ENCODE measurements at regions not wholly inside any gene's neighbourhood (a gene's known extent, or its start where the extent isn't known, plus 50 kb on each side); places are given as distances from the start of the nearest gene placed in this dataset.

DNA sequence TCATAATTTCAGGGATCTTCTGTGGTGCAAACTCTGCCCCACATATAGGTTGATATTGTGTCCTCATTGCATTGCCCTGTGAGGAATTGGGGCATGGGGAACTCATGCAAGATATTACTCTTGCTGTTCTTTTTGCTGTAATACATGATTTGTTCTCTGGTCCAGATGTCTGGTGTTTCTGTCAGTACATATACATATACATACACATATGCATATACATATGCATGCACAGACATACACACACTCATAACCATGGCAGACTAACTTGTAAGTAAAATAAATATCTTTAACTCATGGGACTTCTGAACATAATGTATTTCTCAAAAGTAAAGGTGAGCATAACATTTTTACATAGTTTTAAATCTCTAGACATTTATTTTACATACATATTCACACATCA, 438.3 kb downstream of the CD109 start:
- H3K4me1 ChIP-seq: no peaks in the 10 kb centered on the region
- TF ChIP-seq Cebpa-rat (IDR thresholded peaks at IDR 0.05): no peak
- H3K9ac ChIP-seq: no peak overlapping the region

GRCh38 chr6:74133073-74133472, 437.1 kb downstream of the CD109 start:
- Histone ChIP-seq H4K20me1 (no peaks in the 10 kb centered on the region), H3K27ac (no peak overlapping the region), H3K9me3 (no peaks in the 10 kb centered on the region), H3K27me3 (no peaks in the 10 kb centered on the region), H3K4me2 (no peak overlapping the region), H3K4me3 (no peak overlapping the region), H3K36me3 (no peaks in the 10 kb centered on the region), H3K4me1 (no peaks in the 10 kb centered on the region), H3K9ac (no peak overlapping the region)
- TF ChIP-seq Cebpa-rat (IDR thresholded peaks at IDR 0.05): no peak

More for the DNA sequence above, 438.3 kb downstream of the CD109 start:
- H3K4me3 ChIP-seq: no peak overlapping the region
- no peak overlapping the region for H3K27ac ChIP-seq
- H3K36me3 ChIP-seq: no peaks in the 10 kb centered on the region
- no peaks in the 10 kb centered on the region for H4K20me1 ChIP-seq
- no peak overlapping the region for H3K4me2 ChIP-seq
- H3K27me3 ChIP-seq: no peaks in the 10 kb centered on the region
- H3K9me3 ChIP-seq: no peaks in the 10 kb centered on the region

GRCh38 chr6:74130641-74131040, 434.6 kb downstream of the CD109 start:
- Histone ChIP-seq H3K27me3 (no peaks in the 10 kb centered on the region), H4K20me1 (no peaks in the 10 kb centered on the region), H3K36me3 (no peaks in the 10 kb centered on the region), H3K9me3 (no peaks in the 10 kb centered on the region), H3K4me1 (no peaks in the 10 kb centered on the region), H3K4me3 (no peak overlapping the region), H3K27ac (no peak overlapping the region), H3K9ac (no peak overlapping the region), H3K4me2 (no peak overlapping the region)
- no peak for TF ChIP-seq Cebpa-rat (IDR thresholded peaks at IDR 0.05)

- Histone ChIP-seq H3K4me2 (no peak overlapping the region), H3K4me1 (no peaks in the 10 kb centered on the region), H3K4me3 (no peak overlapping the region), H4K20me1 (no peaks in the 10 kb centered on the region), H3K9ac (no peak overlapping the region), H3K36me3 (no peaks in the 10 kb centered on the region), H3K27ac (no peak overlapping the region), H3K27me3 (no peaks in the 10 kb centered on the region), H3K9me3 (no peaks in the 10 kb centered on the region)
- TF ChIP-seq Cebpa-rat (IDR thresholded peaks at IDR 0.05): no peak
Observed at GRCh38 chr6:74128536-74128935, 432.5 kb downstream of the CD109 start.

DNA sequence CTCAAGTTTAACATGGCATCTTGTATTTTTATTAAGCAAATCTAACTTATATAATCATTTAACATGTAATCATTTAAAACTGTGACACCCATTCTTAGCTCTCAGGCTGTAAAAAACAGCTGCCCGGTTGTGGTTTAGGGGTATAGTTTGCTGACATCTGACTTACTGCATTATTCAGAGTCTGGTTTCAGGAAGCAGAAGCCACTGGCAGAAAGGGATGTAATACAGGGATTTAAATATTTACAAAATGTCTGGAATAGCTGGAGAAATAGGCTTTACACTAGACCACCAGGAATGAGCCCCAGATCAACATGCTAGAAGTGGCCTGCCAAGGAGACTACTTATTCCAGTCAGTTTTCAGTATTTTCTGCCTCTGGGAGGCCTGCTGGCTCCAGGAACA, 421.1 kb downstream of the CD109 start:
- no peaks in the 10 kb centered on the region for H3K9me3 ChIP-seq

DNA sequence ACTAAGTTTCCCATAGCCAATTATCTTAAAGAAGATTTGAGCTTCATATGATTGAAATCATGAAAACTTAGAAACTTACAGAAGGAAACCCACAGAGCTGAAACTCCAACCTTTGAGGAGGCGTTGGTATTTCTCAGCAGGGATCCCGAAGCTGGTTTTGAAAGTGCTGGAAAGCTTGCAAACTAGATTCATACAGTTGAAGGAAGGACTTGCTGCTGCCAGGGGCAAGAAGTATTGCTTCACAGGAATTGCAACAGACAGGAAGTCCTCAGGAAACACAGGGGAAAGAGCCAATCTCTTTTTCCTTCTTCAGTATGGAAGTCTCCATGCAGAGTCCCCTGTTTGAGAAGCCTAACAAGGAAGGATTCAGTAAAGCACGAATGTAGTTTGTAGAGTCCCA, 419.7 kb downstream of the CD109 start:
- no peaks in the 10 kb centered on the region for H3K27me3 ChIP-seq
- no peaks in the 10 kb centered on the region for H4K20me1 ChIP-seq
- no peak overlapping the region for H3K9ac ChIP-seq
- no peak for TF ChIP-seq Cebpa-rat (IDR thresholded peaks at IDR 0.05)
- H3K9me3 ChIP-seq: no peaks in the 10 kb centered on the region
- H3K4me2 ChIP-seq: no peak overlapping the region
- no peaks in the 10 kb centered on the region for H3K36me3 ChIP-seq
- no peak overlapping the region for H3K27ac ChIP-seq
- no peak overlapping the region for H3K4me3 ChIP-seq
- H3K4me1 ChIP-seq: peaks cover 7% of the 10 kb centered on the region; the same call in 1 of the 2 replicates

More for the DNA sequence above, 421.1 kb downstream of the CD109 start:
- no peak for TF ChIP-seq Cebpa-rat (IDR thresholded peaks at IDR 0.05)
- Histone ChIP-seq H3K36me3 (no peaks in the 10 kb centered on the region), H3K27me3 (no peaks in the 10 kb centered on the region), H3K4me1 (peaks cover 7% of the 10 kb centered on the region; the same call in 1 of the 2 replicates), H3K4me3 (no peak overlapping the region), H3K4me2 (no peak overlapping the region), H4K20me1 (no peaks in the 10 kb centered on the region), H3K27ac (no peak overlapping the region), H3K9ac (no peak overlapping the region)

DNA sequence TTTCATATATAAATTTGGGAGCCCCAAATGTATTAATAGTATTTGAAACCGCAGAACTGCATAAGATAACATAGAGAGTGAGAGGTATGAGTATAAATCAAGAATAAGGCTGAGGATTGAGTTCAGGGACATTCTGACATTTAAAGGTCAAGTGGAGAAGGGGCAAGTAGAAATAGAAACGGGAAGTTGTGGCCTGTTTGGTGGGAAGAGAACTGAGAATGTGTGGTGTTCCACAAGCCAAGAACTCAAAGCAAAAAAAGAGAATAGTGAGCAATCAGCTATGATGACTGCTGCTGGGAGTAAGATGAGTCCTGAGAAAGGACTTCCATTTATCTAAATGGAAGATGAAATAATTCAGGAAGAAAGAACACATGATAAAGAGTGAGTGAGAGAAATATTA, 418.4 kb downstream of the CD109 start:
- TF ChIP-seq Cebpa-rat (IDR thresholded peaks at IDR 0.05): no peak
- Histone ChIP-seq H4K20me1 (no peaks in the 10 kb centered on the region), H3K9ac (no peak overlapping the region), H3K36me3 (no peaks in the 10 kb centered on the region), H3K4me2 (no peak overlapping the region), H3K9me3 (no peaks in the 10 kb centered on the region), H3K27me3 (no peaks in the 10 kb centered on the region), H3K4me1 (peaks cover 7% of the 10 kb centered on the region; the same call in 1 of the 2 replicates), H3K27ac (no peak overlapping the region), H3K4me3 (no peak overlapping the region)

DNA sequence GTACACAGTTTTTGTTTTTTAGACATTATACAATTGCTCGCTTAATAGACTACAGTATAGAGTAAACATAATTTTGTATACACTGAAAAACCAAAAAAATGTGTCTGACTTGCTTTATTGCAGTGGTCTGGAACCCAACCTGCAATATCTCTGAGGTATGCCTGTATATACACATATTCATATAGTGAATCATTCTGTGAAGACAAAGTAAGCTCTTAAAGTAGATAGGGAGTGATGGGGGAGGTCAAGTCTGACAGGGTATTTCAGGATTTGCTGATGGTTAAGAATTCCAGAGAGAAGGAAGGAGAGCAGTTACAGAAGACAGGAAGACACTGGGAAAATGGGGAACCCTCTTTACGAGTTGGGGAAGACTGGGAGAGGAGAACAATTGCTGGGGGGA, 417.9 kb downstream of the CD109 start:
- Histone ChIP-seq H3K36me3 (no peaks in the 10 kb centered on the region), H3K4me1 (peaks cover 7% of the 10 kb centered on the region; the same call in 1 of the 2 replicates), H3K4me2 (no peak overlapping the region), H3K27me3 (no peaks in the 10 kb centered on the region), H4K20me1 (no peaks in the 10 kb centered on the region), H3K4me3 (no peak overlapping the region), H3K9ac (no peak overlapping the region), H3K9me3 (no peaks in the 10 kb centered on the region), H3K27ac (no peak overlapping the region)
- no peak for TF ChIP-seq Cebpa-rat (IDR thresholded peaks at IDR 0.05)

DNA sequence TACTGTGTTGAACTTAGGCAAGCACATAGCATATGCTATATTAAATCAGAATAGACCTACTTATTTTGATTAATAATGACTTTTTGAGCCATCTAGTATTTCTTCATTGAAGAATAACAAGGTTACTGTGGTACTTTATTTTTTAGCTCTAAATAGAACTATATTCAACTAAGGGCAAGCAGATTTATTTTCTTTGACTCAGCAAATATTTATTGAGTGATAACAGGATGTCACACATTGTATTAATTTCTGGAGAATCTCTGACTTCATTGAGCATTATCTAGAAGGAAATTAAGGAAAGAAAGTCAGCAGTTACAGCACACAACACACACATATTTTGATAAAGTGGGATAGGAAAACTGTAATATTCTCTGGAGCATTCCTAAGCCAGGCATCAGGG, 407.4 kb downstream of the CD109 start:
- Histone ChIP-seq H3K4me3 (no peak overlapping the region), H3K36me3 (no peaks in the 10 kb centered on the region), H3K9ac (no peak overlapping the region), H3K4me1 (no peaks in the 10 kb centered on the region), H3K9me3 (no peaks in the 10 kb centered on the region), H3K4me2 (no peak overlapping the region), H3K27ac (no peak overlapping the region), H3K27me3 (no peaks in the 10 kb centered on the region), H4K20me1 (no peaks in the 10 kb centered on the region)
- no peak for TF ChIP-seq Cebpa-rat (IDR thresholded peaks at IDR 0.05)

GRCh38 chr6:74100719-74101287, 404.8 kb downstream of the CD109 start:
- Histone ChIP-seq H3K27me3 (no peaks in the 10 kb centered on the region), H3K4me3 (no peak overlapping the region), H3K9ac (no peak overlapping the region), H4K20me1 (no peaks in the 10 kb centered on the region), H3K27ac (no peak overlapping the region), H3K4me1 (no peaks in the 10 kb centered on the region), H3K4me2 (no peak overlapping the region), H3K9me3 (no peaks in the 10 kb centered on the region), H3K36me3 (no peaks in the 10 kb centered on the region)
- no peak for TF ChIP-seq Cebpa-rat (IDR thresholded peaks at IDR 0.05)

DNA sequence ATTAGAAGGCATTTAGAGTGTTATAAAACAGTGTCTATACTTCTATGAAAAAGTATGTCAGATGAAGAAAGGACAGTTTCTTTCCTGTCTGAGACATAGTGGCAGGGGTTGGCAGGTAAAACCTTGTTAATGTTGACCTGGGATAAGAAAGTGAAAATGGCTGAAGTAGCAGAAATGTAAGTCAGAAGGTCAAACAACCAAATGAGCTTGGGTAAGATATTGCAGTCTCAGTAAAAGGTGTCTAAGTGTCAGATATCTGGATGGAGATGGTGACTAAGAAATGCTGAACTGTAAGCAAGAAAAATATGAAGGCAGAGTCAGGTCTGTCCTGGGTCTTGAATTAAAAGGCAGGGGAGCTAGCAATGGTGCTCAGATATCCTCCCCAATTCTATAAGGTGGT, 400.3 kb downstream of the CD109 start:
- Histone ChIP-seq H3K4me2 (no peak overlapping the region), H3K36me3 (no peaks in the 10 kb centered on the region), H3K9ac (no peak overlapping the region), H3K4me1 (no peaks in the 10 kb centered on the region), H3K27me3 (no peaks in the 10 kb centered on the region), H3K9me3 (no peaks in the 10 kb centered on the region), H3K27ac (no peak overlapping the region), H4K20me1 (no peaks in the 10 kb centered on the region), H3K4me3 (no peak overlapping the region)
- TF ChIP-seq Cebpa-rat (IDR thresholded peaks at IDR 0.05): no peak

Data from BLaER1 (cell line).